ENCODE measurements at regions not wholly inside any gene's neighbourhood (a gene's known extent, or its start where the extent isn't known, plus 50 kb on each side); places are given as distances from the start of the nearest gene placed in this dataset.
A peak's percentile ranks its signal among the peaks of the same experiment; 100 is the strongest.
"Not testable (repeated sequence)": the region's sequence is repeated elsewhere in the genome, so short reads cannot be mapped to it uniquely, and the experiment has no call there.

GRCh38 chr6:149247385-149247763 is 70.1 kb upstream of the TAB2 start:
- 90 to 94% (median 93%) methylated on average over 6 of the region's 6 CpGs for WGBS, 4 donors
- intact Hi-C loops (cut with DNase I): no loop called here
- DNase-seq: no peak
- H3K4me3 ChIP-seq: no peak overlapping the region
- ATAC-seq: no peak
- peaks cover 0 to 3% (median 0%) of the 10 kb centered on the region in 12 donors for H3K9me3 ChIP-seq
- H3K27me3 ChIP-seq: no peaks in the 10 kb centered on the region
- no peak overlapping the region for H3K27ac ChIP-seq
- no peaks in the 10 kb centered on the region for H3K36me3 ChIP-seq
- TF ChIP-seq POLR2A (IDR thresholded peaks at IDR 0.05) (no peak), CTCF (IDR thresholded peaks at IDR 0.05) (no peak)
- H3K4me1 ChIP-seq: peaks cover 0 to 30% (median 0%) of the 10 kb centered on the region in 12 donors

GRCh38 chr6:149248263-149248662 is 69.2 kb upstream of the TAB2 start:
- H3K36me3 ChIP-seq; H3K27me3 ChIP-seq; H3K4me3 ChIP-seq; intact Hi-C loops (cut with DNase I); DNase-seq; ATAC-seq; H3K27ac ChIP-seq; H3K9me3 ChIP-seq: not testable (repeated sequence)
- 94 to 98% (median 95%) methylated on average over 5 of the region's 5 CpGs for WGBS, 4 donors
- peaks cover 0 to 30% (median 0%) of the 10 kb centered on the region in 12 donors for H3K4me1 ChIP-seq

- 60 to 80% (median 68%) methylated on average over 4 of the region's 4 CpGs for WGBS, 4 donors
- Histone ChIP-seq H3K27me3 (no peaks in the 10 kb centered on the region), H3K4me3 (no peak overlapping the region), H3K4me1 (peaks cover 0 to 30% (median 0%) of the 10 kb centered on the region in 12 donors), H3K27ac (no peak overlapping the region), H3K36me3 (no peaks in the 10 kb centered on the region), H3K9me3 (peaks cover 0 to 3% (median 0%) of the 10 kb centered on the region in 12 donors)
- TF ChIP-seq CTCF (IDR thresholded peaks at IDR 0.05): no peak
- no peak for TF ChIP-seq POLR2A (IDR thresholded peaks at IDR 0.05)
- DNase-seq: no peak
- intact Hi-C loops (cut with DNase I): no loop called here
- no peak for ATAC-seq
These were observed 68.7 kb upstream of the TAB2 start for GRCh38 chr6:149248693-149249369.

GRCh38 chr6:149249370-149250357 is 67.8 kb upstream of the TAB2 start:
- 77 to 90% (median 87%) methylated on average over 6 of the region's 6 CpGs for WGBS, 4 donors
- H3K27me3 ChIP-seq: no peaks in the 10 kb centered on the region
- H3K9me3 ChIP-seq: no peaks in the 10 kb centered on the region
- intact Hi-C loops (cut with DNase I): no loop called here
- DNase-seq (no peak), ATAC-seq (no peak)
- peaks cover 0 to 35% (median 0%) of the 10 kb centered on the region in 12 donors for H3K4me1 ChIP-seq
- TF ChIP-seq CTCF (IDR thresholded peaks at IDR 0.05): no peak
- no peak for TF ChIP-seq POLR2A (IDR thresholded peaks at IDR 0.05)
- no peak overlapping the region for H3K4me3 ChIP-seq
- peak overlapping the region in 1 of 12 donors; percentile 58 for H3K27ac ChIP-seq
- H3K36me3 ChIP-seq: no peaks in the 10 kb centered on the region
